ENCODE measurements at regions not wholly inside any gene's neighbourhood (a gene's known extent, or its start where the extent isn't known, plus 50 kb on each side); places are given as distances from the start of the nearest gene placed in this dataset.

- TF ChIP-seq CTCF (IDR thresholded peaks at IDR 0.05) (no peak), EP300 (IDR thresholded peaks at IDR 0.05) (no peak)
Measured at GRCh38 chr17:36680701-36681202, 79.4 kb downstream of the MRM1 start.

Data from tibial nerve (tissue), 4 donors.